ENCODE measurements at regions not wholly inside any gene's neighbourhood (a gene's known extent, or its start where the extent isn't known, plus 50 kb on each side); places are given as distances from the start of the nearest gene placed in this dataset.

DNA sequence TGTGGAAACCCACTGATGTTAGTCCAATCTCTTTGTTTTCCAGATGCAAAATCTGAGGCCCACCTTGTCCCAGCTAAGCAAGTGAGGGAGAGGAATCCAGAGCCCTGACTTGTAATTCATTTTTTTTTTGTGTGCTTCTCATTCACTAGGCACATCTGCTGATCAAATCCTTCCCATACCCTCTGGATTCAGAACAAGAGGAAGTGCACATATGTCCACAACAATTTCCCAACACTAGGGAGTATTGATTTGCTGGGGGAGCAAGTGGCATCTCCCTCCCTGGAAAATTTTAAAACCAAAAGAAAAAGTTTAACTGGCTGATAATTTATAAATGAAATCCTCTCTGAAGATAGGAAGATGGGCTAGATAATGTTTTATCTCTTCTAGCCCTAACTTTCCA, 94.6 kb upstream of the RFC3 start:
- H3K4me3 Mint-ChIP-seq, result no peak overlapping the region

DNA sequence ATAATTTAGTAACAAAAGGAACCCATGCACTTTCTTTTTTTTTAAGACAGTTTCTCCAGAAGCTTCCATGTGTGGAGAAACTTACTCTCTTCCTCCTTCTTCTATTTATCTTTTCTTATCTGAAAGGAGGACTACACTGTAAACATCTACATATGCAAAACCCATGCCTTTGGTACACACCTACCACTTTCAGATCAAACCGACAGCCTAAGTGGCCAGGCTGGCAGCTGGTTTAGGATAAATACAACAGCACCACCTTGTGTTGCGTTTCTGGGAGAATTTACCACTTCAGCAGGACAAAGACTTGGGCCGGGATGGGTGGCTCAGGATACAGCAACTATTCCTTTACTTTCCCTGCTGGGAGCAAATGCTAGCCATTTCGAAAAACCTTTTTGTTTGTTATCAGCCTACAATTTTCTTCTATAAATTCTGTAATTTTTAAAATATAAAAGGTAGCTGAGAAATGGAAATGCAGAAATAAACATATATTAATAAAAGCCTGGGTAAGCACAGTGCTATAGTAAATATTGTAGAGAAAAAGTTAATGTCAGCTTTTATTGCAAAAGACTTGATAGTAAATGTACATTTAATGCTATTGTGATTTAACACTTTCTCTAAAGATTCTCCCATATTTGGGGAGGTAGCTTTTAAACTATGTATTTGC, 94.0 kb upstream of the RFC3 start:
- H3K4me1 Mint-ChIP-seq, result peaks cover 34% of the 10 kb centered on the region
- DNase-seq (ENCODE audit: low read depth, low spot score), result peak; percentile 73
- H3K36me3 Mint-ChIP-seq (ENCODE audit: low read depth), result peaks cover 6% of the 10 kb centered on the region
- no peak overlapping the region for H3K4me3 Mint-ChIP-seq
- H3K27ac Mint-ChIP-seq (ENCODE audit: unreplicated experiment), result no peak overlapping the region
- H3K9me3 Mint-ChIP-seq, result peaks cover 4% of the 10 kb centered on the region
- TF ChIP-seq, protein P1, sequence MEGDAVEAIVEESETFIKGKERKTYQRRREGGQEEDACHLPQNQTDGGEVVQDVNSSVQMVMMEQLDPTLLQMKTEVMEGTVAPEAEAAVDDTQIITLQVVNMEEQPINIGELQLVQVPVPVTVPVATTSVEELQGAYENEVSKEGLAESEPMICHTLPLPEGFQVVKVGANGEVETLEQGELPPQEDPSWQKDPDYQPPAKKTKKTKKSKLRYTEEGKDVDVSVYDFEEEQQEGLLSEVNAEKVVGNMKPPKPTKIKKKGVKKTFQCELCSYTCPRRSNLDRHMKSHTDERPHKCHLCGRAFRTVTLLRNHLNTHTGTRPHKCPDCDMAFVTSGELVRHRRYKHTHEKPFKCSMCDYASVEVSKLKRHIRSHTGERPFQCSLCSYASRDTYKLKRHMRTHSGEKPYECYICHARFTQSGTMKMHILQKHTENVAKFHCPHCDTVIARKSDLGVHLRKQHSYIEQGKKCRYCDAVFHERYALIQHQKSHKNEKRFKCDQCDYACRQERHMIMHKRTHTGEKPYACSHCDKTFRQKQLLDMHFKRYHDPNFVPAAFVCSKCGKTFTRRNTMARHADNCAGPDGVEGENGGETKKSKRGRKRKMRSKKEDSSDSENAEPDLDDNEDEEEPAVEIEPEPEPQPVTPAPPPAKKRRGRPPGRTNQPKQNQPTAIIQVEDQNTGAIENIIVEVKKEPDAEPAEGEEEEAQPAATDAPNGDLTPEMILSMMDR (conservative IDR thresholded peaks at IDR 0.05), result peak; percentile 80
- no peaks in the 10 kb centered on the region for H3K27me3 Mint-ChIP-seq (ENCODE audit: low read depth)

More for the DNA sequence above, 94.6 kb upstream of the RFC3 start:
- TF ChIP-seq, protein P1 (conservative IDR thresholded peaks at IDR 0.05), result no peak
- Mint-ChIP-seq H3K9me3 (peaks cover 4% of the 10 kb centered on the region), H3K36me3 (ENCODE audit: low read depth) (peaks cover 6% of the 10 kb centered on the region), H3K4me1 (peaks cover 29% of the 10 kb centered on the region), H3K27me3 (ENCODE audit: low read depth) (no peaks in the 10 kb centered on the region), H3K27ac (ENCODE audit: unreplicated experiment) (no peak overlapping the region)
- no peak for DNase-seq (ENCODE audit: low read depth, low spot score)

DNA sequence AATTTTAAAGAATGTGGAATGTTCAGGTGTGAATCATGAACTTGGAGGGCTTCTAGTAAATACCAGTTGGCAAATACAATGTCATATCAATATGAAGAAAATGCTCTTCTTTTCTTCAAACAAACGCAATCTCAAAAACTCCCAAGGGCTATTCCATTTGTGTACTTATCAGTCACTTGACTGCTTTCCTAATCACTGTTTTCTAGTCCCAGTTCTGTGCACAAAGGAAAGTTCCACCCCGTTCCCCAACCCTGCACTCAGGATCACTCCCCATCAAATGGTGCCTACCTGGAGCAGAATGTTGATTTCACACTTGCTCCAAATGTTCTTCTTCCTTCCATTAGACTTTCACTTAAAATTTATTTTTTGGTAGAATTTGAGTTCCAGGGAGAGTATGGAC, 92.6 kb upstream of the RFC3 start:
- H3K27ac Mint-ChIP-seq (ENCODE audit: unreplicated experiment), result no peak overlapping the region
- TF ChIP-seq, protein P1 (conservative IDR thresholded peaks at IDR 0.05), result no peak
- H3K4me3 Mint-ChIP-seq, result no peak overlapping the region
- H3K4me1 Mint-ChIP-seq, result peaks cover 34% of the 10 kb centered on the region
- no peaks in the 10 kb centered on the region for H3K27me3 Mint-ChIP-seq (ENCODE audit: low read depth)
- H3K9me3 Mint-ChIP-seq, result peaks cover under 1% of the 10 kb centered on the region
- H3K36me3 Mint-ChIP-seq (ENCODE audit: low read depth), result no peaks in the 10 kb centered on the region
- no peak for DNase-seq (ENCODE audit: low read depth, low spot score)

DNA sequence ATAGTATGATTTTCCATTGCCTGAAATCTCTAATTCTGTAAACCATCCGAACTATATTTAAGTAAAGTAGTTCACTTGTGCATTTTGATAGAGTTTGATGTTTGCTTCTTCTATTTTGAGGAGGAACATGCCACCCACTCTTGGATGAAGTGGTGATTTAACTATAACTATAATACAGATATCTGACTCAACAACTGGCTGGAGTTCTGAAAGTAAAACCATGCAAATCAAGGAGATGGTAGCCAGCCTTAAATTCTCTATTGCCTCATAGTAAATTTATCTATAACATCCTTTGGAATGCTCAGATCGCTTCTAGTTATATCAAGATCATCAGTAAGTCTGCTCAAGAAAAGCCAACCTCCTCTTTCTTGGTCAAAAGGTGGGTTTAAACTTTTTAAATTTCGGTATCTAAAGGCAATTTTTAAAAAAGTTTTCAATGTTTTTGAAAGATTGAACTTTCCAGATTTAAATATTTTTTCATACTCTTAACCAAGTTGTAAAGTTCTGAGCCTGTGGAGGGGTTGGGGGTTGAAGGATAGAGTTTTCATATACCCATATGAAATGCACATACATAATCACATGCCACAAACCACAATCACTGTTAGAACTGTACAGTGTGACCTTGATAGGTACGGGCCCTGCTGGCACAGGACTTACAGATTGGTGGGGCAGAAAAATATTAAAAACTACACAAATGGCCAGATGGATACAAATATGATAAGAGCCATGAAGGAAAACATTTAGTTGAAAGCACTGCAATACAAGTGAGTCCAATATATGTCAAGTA, 90.5 kb upstream of the RFC3 start:
- Mint-ChIP-seq H3K36me3 (ENCODE audit: low read depth) (no peaks in the 10 kb centered on the region), H3K27me3 (ENCODE audit: low read depth) (no peaks in the 10 kb centered on the region), H3K9me3 (no peaks in the 10 kb centered on the region), H3K27ac (ENCODE audit: unreplicated experiment) (no peak overlapping the region), H3K4me1 (peaks cover 21% of the 10 kb centered on the region), H3K4me3 (no peak overlapping the region)
- TF ChIP-seq, protein P1 (conservative IDR thresholded peaks at IDR 0.05), result no peak
- DNase-seq (ENCODE audit: low read depth, low spot score), result no peak

DNA sequence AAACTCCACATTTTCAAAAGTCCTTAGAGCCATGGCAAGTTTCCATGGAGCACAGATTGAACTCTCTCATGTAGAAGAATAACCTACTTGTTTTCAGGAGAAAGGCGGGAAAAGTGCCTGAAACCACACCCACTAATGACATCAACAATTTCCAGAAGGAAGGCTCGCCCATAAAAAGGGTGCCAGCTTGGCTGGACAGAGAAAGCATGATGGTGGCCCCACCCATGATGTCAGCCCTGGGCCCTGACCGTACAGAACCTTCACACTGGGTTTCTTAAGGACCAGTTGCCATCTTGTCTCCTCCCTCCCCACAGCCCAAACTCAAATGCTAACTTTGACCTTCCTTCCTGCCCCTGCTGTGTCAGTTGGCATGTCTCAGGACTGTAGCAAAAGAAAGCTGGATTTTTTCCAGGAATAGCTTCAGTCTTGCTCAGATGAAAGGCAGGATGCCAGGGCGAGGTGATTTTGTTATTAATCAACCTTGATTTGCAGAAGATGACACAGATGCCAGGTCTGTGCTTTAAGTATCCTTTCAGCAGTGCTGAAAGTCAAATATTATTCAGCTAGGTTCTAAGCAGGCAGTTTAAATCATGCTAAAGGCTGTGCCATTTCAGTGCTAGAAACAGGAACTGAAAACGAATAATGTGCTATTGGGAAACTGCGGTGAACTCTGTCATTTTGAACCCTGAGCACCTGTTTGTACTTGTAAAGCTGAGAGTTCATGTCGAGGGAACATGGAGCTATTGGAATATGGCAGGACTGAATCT, 89.5 kb upstream of the RFC3 start:
- Mint-ChIP-seq H3K27ac (ENCODE audit: unreplicated experiment) (no peak overlapping the region), H3K36me3 (ENCODE audit: low read depth) (no peaks in the 10 kb centered on the region), H3K4me1 (peaks cover 14% of the 10 kb centered on the region), H3K9me3 (no peaks in the 10 kb centered on the region), H3K4me3 (no peak overlapping the region), H3K27me3 (ENCODE audit: low read depth) (no peaks in the 10 kb centered on the region)
- TF ChIP-seq, protein P1 (conservative IDR thresholded peaks at IDR 0.05), result no peak
- DNase-seq (ENCODE audit: low read depth, low spot score), result no peak

Measured in neural crest cell (in vitro differentiated cells).